Stomach (tissue), 4 donors: ENCODE measurements at regions not wholly inside any gene's neighbourhood (a gene's known extent, or its start where the extent isn't known, plus 50 kb on each side); places are given as distances from the start of the nearest gene placed in this dataset.

Experiments
- EP300 ChIP-seq: sonication (generic); formaldehyde crosslinking; IDR thresholded peaks from one replicate; pipeline ENCODE4 v1.6.1; 2017; ENCODE audit warnings: antibody characterized with exemption
- POLR2A ChIP-seq, 4 donors: fragments of 450-650 bp; IDR thresholded peaks; one replicate each; pipeline ENCODE4 v1.6.1; 2016; ENCODE audit warnings: antibody characterized with exemption in 4 of 4, control low read depth in 2 of 4, mild to moderate bottlenecking in 1 of 4, moderate library complexity in 1 of 4
- POLR2AphosphoS5 ChIP-seq, 3 donors: sonication (generic); formaldehyde crosslinking; IDR thresholded peaks; one replicate each; pipeline ENCODE4 v1.6.1; 2016; ENCODE audit warnings: antibody characterized with exemption in 3 of 3
- TF ChIP-seq, protein P1 (sequence below), 7 experiments: fragments of 450-650 bp in 4 of 7; fragments of 200-600 bp in 3 of 7; sonication (generic) in 3 of 7; IDR thresholded peaks; one replicate each; pipeline ENCODE4 v1.5.1; 2016 to 2019; ENCODE audit warnings: antibody characterized with exemption in 7 of 7, control low read depth in 2 of 7, mild to moderate bottlenecking in 1 of 7

GRCh38 chr19:27796073-27796472, 1416.9 kb downstream of the UQCRFS1 start:
- TF ChIP-seq, protein P1, sequence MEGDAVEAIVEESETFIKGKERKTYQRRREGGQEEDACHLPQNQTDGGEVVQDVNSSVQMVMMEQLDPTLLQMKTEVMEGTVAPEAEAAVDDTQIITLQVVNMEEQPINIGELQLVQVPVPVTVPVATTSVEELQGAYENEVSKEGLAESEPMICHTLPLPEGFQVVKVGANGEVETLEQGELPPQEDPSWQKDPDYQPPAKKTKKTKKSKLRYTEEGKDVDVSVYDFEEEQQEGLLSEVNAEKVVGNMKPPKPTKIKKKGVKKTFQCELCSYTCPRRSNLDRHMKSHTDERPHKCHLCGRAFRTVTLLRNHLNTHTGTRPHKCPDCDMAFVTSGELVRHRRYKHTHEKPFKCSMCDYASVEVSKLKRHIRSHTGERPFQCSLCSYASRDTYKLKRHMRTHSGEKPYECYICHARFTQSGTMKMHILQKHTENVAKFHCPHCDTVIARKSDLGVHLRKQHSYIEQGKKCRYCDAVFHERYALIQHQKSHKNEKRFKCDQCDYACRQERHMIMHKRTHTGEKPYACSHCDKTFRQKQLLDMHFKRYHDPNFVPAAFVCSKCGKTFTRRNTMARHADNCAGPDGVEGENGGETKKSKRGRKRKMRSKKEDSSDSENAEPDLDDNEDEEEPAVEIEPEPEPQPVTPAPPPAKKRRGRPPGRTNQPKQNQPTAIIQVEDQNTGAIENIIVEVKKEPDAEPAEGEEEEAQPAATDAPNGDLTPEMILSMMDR (IDR thresholded peaks at IDR 0.05), result no peak
- TF ChIP-seq POLR2A (IDR thresholded peaks at IDR 0.05) (no peak), POLR2AphosphoS5 (IDR thresholded peaks at IDR 0.05) (no peak), EP300 (no peak)
